HEK293 (cell line): ENCODE measurements at regions not wholly inside any gene's neighbourhood (a gene's known extent, or its start where the extent isn't known, plus 50 kb on each side); places are given as distances from the start of the nearest gene placed in this dataset.

ENCODE experiments used
- CTCF ChIA-PET: fragments of 350-600 bp; formaldehyde crosslinking; extraction: SDS; loops from one replicate; lab custom pipeline; 2021; ENCODE audit warnings: antibody characterized with exemption; lab: Yijun Ruan, JAX
- POLR2A ChIA-PET: fragments of 300-600 bp; formaldehyde crosslinking; extraction: SDS; loops from one replicate; lab custom pipeline; 2020; ENCODE audit warnings: antibody characterized with exemption, inconsistent platforms; lab: Yijun Ruan, JAX
- H3K27ac ChIP-seq: fragments of 200-500 bp; sonication (Bioruptor generic); 2 replicates; pipeline ENCODE4 v1.5.1; 2014; ENCODE audit warnings: low read depth, low read length, control low read depth, inconsistent platforms; ENCODE audit errors: extremely low read depth
- H3K36me3 ChIP-seq, 2 experiments: fragments of 200-500 bp in 1 of 2; sonication (Bioruptor generic) in 1 of 2; 1 replicate in 1 of 2; 2 replicates in 1 of 2; pipeline ENCODE4 v1.5.1; 2014 to 2017; ENCODE audit warnings: inconsistent platforms in 2 of 2, low read length in 2 of 2; ENCODE audit not compliant: control insufficient read depth in 2 of 2, insufficient read depth in 1 of 2
- H3K4me1 ChIP-seq: fragments of 200-500 bp; sonication (Bioruptor generic); 2 replicates; pipeline ENCODE4 v1.5.1; 2014; ENCODE audit warnings: mild to moderate bottlenecking, low read length, inconsistent platforms; ENCODE audit not compliant: control insufficient read depth, insufficient read depth
- H3K4me3 ChIP-seq: 2 replicates; pipeline ENCODE4 v1.5.1; 2011; ENCODE audit warnings: low read depth, mild to moderate bottlenecking, control low read depth, low read length, moderate library complexity
- H3K9me3 ChIP-seq: fragments of 200-500 bp; sonication (Bioruptor generic); 2 replicates; pipeline ENCODE4 v1.5.1; 2014; ENCODE audit warnings: low read depth, low read length, inconsistent platforms; ENCODE audit not compliant: control insufficient read depth, insufficient read depth
- BCL11A ChIP-seq: fragments of 450-650 bp; formaldehyde crosslinking; IDR thresholded peaks from 2 replicates; pipeline ENCODE4 v1.5.1; 2016; ENCODE audit warnings: low read depth, missing biosample characterization, missing genetic modification characterization
- GLI2 ChIP-seq: fragments of 450-650 bp; formaldehyde crosslinking; IDR thresholded peaks from 2 replicates; pipeline ENCODE4; 2017; ENCODE audit warnings: missing biosample characterization, missing genetic modification characterization, low read depth, borderline replicate concordance
- KLF7 ChIP-seq: fragments of 450-650 bp; formaldehyde crosslinking; IDR thresholded peaks from 2 replicates; pipeline ENCODE4 v1.5.1; 2016; ENCODE audit warnings: missing biosample characterization, missing genetic modification characterization, borderline replicate concordance
- PRDM1 ChIP-seq: fragments of 450-650 bp; formaldehyde crosslinking; IDR thresholded peaks from 2 replicates; pipeline ENCODE4; 2016; ENCODE audit warnings: missing biosample characterization, missing genetic modification characterization
- PRDM6 ChIP-seq: fragments of 450-650 bp; formaldehyde crosslinking; IDR thresholded peaks from 2 replicates; pipeline ENCODE4 v1.5.1; 2017; ENCODE audit warnings: missing biosample characterization, missing genetic modification characterization
- SP2 ChIP-seq: fragments of 450-650 bp; formaldehyde crosslinking; IDR thresholded peaks from 2 replicates; pipeline ENCODE4 v1.5.1; 2016; ENCODE audit warnings: missing biosample characterization, missing genetic modification characterization
- TRIM28 ChIP-seq: IDR thresholded peaks from 2 replicates; pipeline ENCODE4 v1.6.1; 2011; ENCODE audit warnings: low read length, control low read depth, borderline replicate concordance
- ZBTB17 ChIP-seq: fragments of 450-650 bp; formaldehyde crosslinking; IDR thresholded peaks from 2 replicates; pipeline ENCODE4 v1.5.1; 2016; ENCODE audit warnings: missing biosample characterization, missing genetic modification characterization
- ZBTB21 ChIP-seq: fragments of 450-650 bp; formaldehyde crosslinking; IDR thresholded peaks from 2 replicates; pipeline ENCODE4 v1.5.1; 2017; ENCODE audit warnings: missing biosample characterization, missing genetic modification characterization
- ZBTB8A ChIP-seq: fragments of 450-650 bp; formaldehyde crosslinking; IDR thresholded peaks from 2 replicates; pipeline ENCODE4 v1.5.1; 2016; ENCODE audit warnings: missing biosample characterization, missing genetic modification characterization
- ZNF133 ChIP-seq: fragments of 450-650 bp; formaldehyde crosslinking; IDR thresholded peaks from 2 replicates; pipeline ENCODE4 v1.5.1; 2016; ENCODE audit warnings: missing biosample characterization, missing genetic modification characterization
- ZNF140 ChIP-seq: fragments of 450-650 bp; formaldehyde crosslinking; IDR thresholded peaks from 2 replicates; pipeline ENCODE4 v1.5.1; 2016; ENCODE audit warnings: missing biosample characterization, missing genetic modification characterization
- ZNF398 ChIP-seq: fragments of 450-650 bp; formaldehyde crosslinking; IDR thresholded peaks from 2 replicates; pipeline ENCODE4 v1.5.1; 2017; ENCODE audit warnings: missing biosample characterization, missing genetic modification characterization
- ZNF518A ChIP-seq: fragments of 450-650 bp; formaldehyde crosslinking; conservative IDR thresholded peaks from 2 replicates; pipeline ENCODE4 v1.5.1; 2016; ENCODE audit warnings: low read depth, missing biosample characterization, missing genetic modification characterization
- ZNF530 ChIP-seq: fragments of 450-650 bp; formaldehyde crosslinking; IDR thresholded peaks from 2 replicates; pipeline ENCODE4 v1.5.1; 2016; ENCODE audit warnings: low read depth, missing biosample characterization, missing genetic modification characterization
- ZNF560 ChIP-seq: fragments of 450-650 bp; formaldehyde crosslinking; IDR thresholded peaks from 2 replicates; pipeline ENCODE4 v1.5.1; 2017; ENCODE audit warnings: missing biosample characterization, missing genetic modification characterization, borderline replicate concordance
- ZNF701 ChIP-seq: fragments of 450-650 bp; formaldehyde crosslinking; IDR thresholded peaks from 2 replicates; pipeline ENCODE4 v1.5.1; 2016; ENCODE audit warnings: missing biosample characterization, missing genetic modification characterization
- ZNF843 ChIP-seq: fragments of 450-650 bp; formaldehyde crosslinking; IDR thresholded peaks from 2 replicates; pipeline ENCODE4 v1.5.1; 2016; ENCODE audit warnings: missing biosample characterization, missing genetic modification characterization
- ZSCAN5A ChIP-seq: fragments of 450-650 bp; formaldehyde crosslinking; IDR thresholded peaks from 2 replicates; pipeline ENCODE4 v1.5.1; 2016; ENCODE audit warnings: missing biosample characterization, missing genetic modification characterization

GRCh38 chr21:28426545-28426944 lies 566.1 kb downstream of the LTN1 start:
- H3K27ac ChIP-seq: no peak overlapping the region
- no peaks in the 10 kb centered on the region for H3K36me3 ChIP-seq
- H3K4me1 ChIP-seq: no peaks in the 10 kb centered on the region
- TF ChIP-seq ZNF398 (tag by site-specific recombination) (no peak), ZBTB17 (no peak), TRIM28 (no peak), ZNF560 (tag by site-specific recombination) (no peak), PRDM6 (tag by site-specific recombination) (no peak), ZBTB8A (tag by site-specific recombination) (no peak), ZNF530 (no peak), ZNF843 (no peak), ZNF140 (tag by site-specific recombination) (no peak), GLI2 (tag by site-specific recombination) (no peak)
- ChIA-PET CTCF (no interaction called here), POLR2A (no interaction called here)
- no peaks in the 10 kb centered on the region; the same call in 1 of the 2 replicates for H3K9me3 ChIP-seq
- no peak overlapping the region for H3K4me3 ChIP-seq

GRCh38 chr21:28423521-28424190 lies 569.0 kb downstream of the LTN1 start:
- no peak overlapping the region for H3K4me3 ChIP-seq
- CTCF ChIA-PET: interaction anchor here (1.7 kb wide), 1 partner anchor 321 kb away, joined by 5 read pairs; no protein-coding TSS in a partner anchor
- TF ChIP-seq PRDM1 (tag by site-specific recombination) (no peak), ZNF701 (no peak), ZSCAN5A (tag by site-specific recombination) (no peak), BCL11A (tag by site-specific recombination) (no peak)
- no peaks in the 10 kb centered on the region for H3K4me1 ChIP-seq
- H3K9me3 ChIP-seq: no peaks in the 10 kb centered on the region; the same call in 1 of the 2 replicates
- POLR2A ChIA-PET: no interaction called here
- H3K36me3 ChIP-seq: no peaks in the 10 kb centered on the region
- H3K27ac ChIP-seq: no peak overlapping the region

GRCh38 chr21:28421716-28422524 lies 570.8 kb downstream of the LTN1 start:
- ChIA-PET CTCF (no interaction called here), POLR2A (no interaction called here)
- H3K9me3 ChIP-seq: no peaks in the 10 kb centered on the region; the same call in 1 of the 2 replicates
- H3K36me3 ChIP-seq: no peaks in the 10 kb centered on the region
- H3K4me3 ChIP-seq: no peak overlapping the region
- H3K4me1 ChIP-seq: no peaks in the 10 kb centered on the region
- H3K27ac ChIP-seq: no peak overlapping the region
- TF ChIP-seq KLF7 (tag by site-specific recombination) (no peak), ZBTB21 (tag by site-specific recombination) (no peak), SP2 (tag by site-specific recombination) (no peak), ZNF133 (tag by site-specific recombination) (no peak), ZNF518A (tag by site-specific recombination) (no peak)
